Erythroblast (primary cell): ENCODE measurements at regions not wholly inside any gene's neighbourhood (a gene's known extent, or its start where the extent isn't known, plus 50 kb on each side); places are given as distances from the start of the nearest gene placed in this dataset.

Source experiments
- GATA1 ChIP-seq: IDR thresholded peaks from 2 replicates; pipeline ENCODE4 v1.6.1; 2011; ENCODE audit warnings: low read depth, mild to moderate bottlenecking, control low read depth, low read length, moderate library complexity
- POLR2A ChIP-seq: IDR thresholded peaks from 2 replicates; pipeline ENCODE4 v1.6.1; 2011; ENCODE audit warnings: mild to moderate bottlenecking, low read length

- TF ChIP-seq POLR2A, result no peak
- TF ChIP-seq GATA1, result no peak
Observed at GRCh38 chr6:141610741-141611140, 522.0 kb upstream of the GJE1 start.
